K562 (cell line): ENCODE measurements at regions not wholly inside any gene's neighbourhood (a gene's known extent, or its start where the extent isn't known, plus 50 kb on each side); places are given as distances from the start of the nearest gene placed in this dataset.
"Not testable (repeated sequence)": the region's sequence is repeated elsewhere in the genome, so short reads cannot be mapped to it uniquely, and the experiment has no call there.

Experiments used
- ATAC-seq: fragments of 200-7000 bp; cut with Tn5 transposase; 3 replicates; pipeline ENCODE4 v1.9.1; 2020; ENCODE audit warnings: moderate library complexity
- BruUV-seq: library from RNA; stranded (reverse); fragments of 400-500 nt; replicated peaks from 2 replicates; lab custom pipeline; 2021; lab: Mats Ljungman, UMichigan
- CTCF ChIA-PET: fragments of 300-600 bp; formaldehyde crosslinking; extraction: SDS; loops from one replicate; lab custom pipeline; 2021; ENCODE audit warnings: low intra/inter-chr PET ratio; lab: Yijun Ruan, JAX
- POLR2A ChIA-PET: fragments of 300-600, 350-650 bp; sonication (Branson Sonifier 250); formaldehyde crosslinking; extraction: SDS; loops from one replicate; lab custom pipeline; 2021; ENCODE audit warnings: antibody characterized with exemption, inconsistent platforms; lab: Yijun Ruan, JAX
- DNase-seq, 4 experiments: peaks; one replicate each; pipeline versions ENCODE4 v3.0.0 to v3.0.0-alpha.2; 2011 to 2018; ENCODE audit warnings: low spot score in 3 of 4, mixed read lengths in 3 of 4; ENCODE audit errors: extremely low read depth in 1 of 4
- FAIRE-seq: peaks from 2 replicates; lab custom pipeline; 2011; peaks lifted over from hg19 to GRCh38; lab: Jason Lieb, UNC
- H2AFZ ChIP-seq: 2 replicates; pipeline ENCODE4 v1.6.0; 2011; ENCODE audit warnings: low read depth, low read length, control low read depth, inconsistent platforms
- H3K27ac ChIP-seq: fragments of 200-600 bp; 3 replicates; pipeline ENCODE4 v1.8.0; 2011; ENCODE audit warnings: low read depth, mild to moderate bottlenecking, control low read depth, inconsistent platforms, low read length, moderate library complexity, mixed read lengths; ENCODE audit errors: extremely low read depth
- H3K27me3 ChIP-seq, 2 experiments: fragments of 300-600 bp in 1 of 2; 2 replicates in 1 of 2; 3 replicates in 1 of 2; pipeline versions ENCODE4 v1.6.0 to v1.8.0; 2011; ENCODE audit warnings: inconsistent platforms in 2 of 2, low read length in 2 of 2, mild to moderate bottlenecking in 1 of 2, mixed read lengths in 1 of 2, moderate library complexity in 1 of 2; ENCODE audit not compliant: control insufficient read depth in 2 of 2, insufficient read depth in 2 of 2
- H3K36me3 ChIP-seq: fragments of 300-600 bp; 3 replicates; pipeline ENCODE4 v1.8.0; 2011; ENCODE audit warnings: mild to moderate bottlenecking, low read length, inconsistent platforms; ENCODE audit not compliant: control insufficient read depth, insufficient read depth
- H3K4me1 ChIP-seq, 2 experiments: fragments of 200-600 bp in 1 of 2; replicated peaks in 1 of 2; 2 replicates in 1 of 2; 3 replicates in 1 of 2; pipeline versions ENCODE4 v1.5.1 to v1.8.0; 2011; ENCODE audit warnings: inconsistent platforms in 2 of 2, low read length in 2 of 2, mild to moderate bottlenecking in 1 of 2, mixed read lengths in 1 of 2, moderate library complexity in 1 of 2; ENCODE audit not compliant: control insufficient read depth in 2 of 2, insufficient read depth in 2 of 2
- H3K4me2 ChIP-seq: 2 replicates; pipeline ENCODE4 v1.6.1; 2011; ENCODE audit warnings: low read length, control low read depth, inconsistent platforms, mixed read lengths; ENCODE audit not compliant: insufficient read depth
- H3K4me3 ChIP-seq: fragments of 200-600 bp; sonication (generic), shearing (Covaris generic); 2 replicates; pipeline ENCODE4 v1.5.1; 2016; ENCODE audit warnings: control low read depth, inconsistent platforms
- H3K79me2 ChIP-seq: fragments of 200-600 bp; 3 replicates; pipeline ENCODE4 v1.8.0; 2011; ENCODE audit warnings: low read length, inconsistent platforms; ENCODE audit not compliant: control insufficient read depth, insufficient read depth
- H3K9ac ChIP-seq, 2 experiments: 2 replicates each; pipeline versions ENCODE4 v1.6.0 to v1.6.1; 2011; ENCODE audit warnings: low read depth in 2 of 2, low read length in 2 of 2, control low read depth in 1 of 2, inconsistent platforms in 1 of 2, mild to moderate bottlenecking in 1 of 2, mixed read lengths in 1 of 2; ENCODE audit not compliant: insufficient read depth in 1 of 2
- H3K9me1 ChIP-seq: one replicate; pipeline ENCODE4 v1.6.0; 2011; ENCODE audit warnings: inconsistent platforms, mild to moderate bottlenecking, low read length, moderate library complexity; ENCODE audit not compliant: control insufficient read depth, insufficient read depth
- H3K9me3 ChIP-seq: replicated peaks from 2 replicates; pipeline ENCODE4 v1.5.1; 2011; ENCODE audit warnings: low read depth, low read length, inconsistent platforms; ENCODE audit not compliant: control insufficient read depth, insufficient read depth
- H4K20me1 ChIP-seq: replicated peaks from 2 replicates; pipeline ENCODE4 v1.6.1; 2011; ENCODE audit warnings: low read length, inconsistent platforms, mixed read lengths; ENCODE audit not compliant: control insufficient read depth, insufficient read depth
- SAFB ChIP-seq: fragments of 200-400 bp; formaldehyde crosslinking; IDR thresholded peaks from 2 replicates; pipeline ENCODE4 v1.6.1; 2017; ENCODE audit warnings: low read depth, low read length, borderline replicate concordance
- WGBS: fragments of 100-300 bp; shearing (Covaris generic); methylation state at CpG from one replicate; pipeline ENCODE4 v1.1.6; 2016; ENCODE audit warnings: low coverage, mixed read lengths; ENCODE audit not compliant: insufficient coverage; ENCODE audit errors: missing lambda C conversion rate; 5-methylcytosine and 5-hydroxymethylcytosine counted together
- in situ Hi-C: fragments of 300-500 bp; cut with MboI; formaldehyde crosslinking; loops from 4 replicates; pipeline ENCODE4 v1.15.0; 2018; ENCODE audit warnings: inconsistent platforms, mixed read lengths
- intact Hi-C: fragments of 100-400 bp; cut with micrococcal nuclease; formaldehyde crosslinking; loops from 2 replicates; pipeline ENCODE4 v1.14.2; 2022
- TF ChIP-seq, protein P1 (sequence below): IDR thresholded peaks from 2 replicates; pipeline ENCODE4 v1.6.1; 2011; ENCODE audit not compliant: insufficient read length; ENCODE audit errors: extremely low read depth

- TF ChIP-seq, protein P1, sequence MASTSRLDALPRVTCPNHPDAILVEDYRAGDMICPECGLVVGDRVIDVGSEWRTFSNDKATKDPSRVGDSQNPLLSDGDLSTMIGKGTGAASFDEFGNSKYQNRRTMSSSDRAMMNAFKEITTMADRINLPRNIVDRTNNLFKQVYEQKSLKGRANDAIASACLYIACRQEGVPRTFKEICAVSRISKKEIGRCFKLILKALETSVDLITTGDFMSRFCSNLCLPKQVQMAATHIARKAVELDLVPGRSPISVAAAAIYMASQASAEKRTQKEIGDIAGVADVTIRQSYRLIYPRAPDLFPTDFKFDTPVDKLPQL: no peak
- no peak for TF ChIP-seq SAFB
Measured at GRCh38 chr7:57225666-57226065, 93.4 kb upstream of the ZNF479 start (continued).

GRCh38 chr7:57241236-57241635 lies 109.0 kb upstream of the ZNF479 start:
- POLR2A ChIA-PET, H3K27ac ChIP-seq, H4K20me1 ChIP-seq, H3K4me1 ChIP-seq, H3K9me1 ChIP-seq, H3K9me3 ChIP-seq, H3K4me3 ChIP-seq, FAIRE-seq, BruUV-seq, H3K4me2 ChIP-seq, intact Hi-C loops, ATAC-seq, CTCF ChIA-PET, H3K27me3 ChIP-seq, H2AFZ ChIP-seq, H3K9ac ChIP-seq, H3K36me3 ChIP-seq, in situ Hi-C loops, H3K79me2 ChIP-seq, DNase-seq: not testable (repeated sequence)
- 0% methylated on average over 6 of the region's 6 CpGs for WGBS

DNA sequence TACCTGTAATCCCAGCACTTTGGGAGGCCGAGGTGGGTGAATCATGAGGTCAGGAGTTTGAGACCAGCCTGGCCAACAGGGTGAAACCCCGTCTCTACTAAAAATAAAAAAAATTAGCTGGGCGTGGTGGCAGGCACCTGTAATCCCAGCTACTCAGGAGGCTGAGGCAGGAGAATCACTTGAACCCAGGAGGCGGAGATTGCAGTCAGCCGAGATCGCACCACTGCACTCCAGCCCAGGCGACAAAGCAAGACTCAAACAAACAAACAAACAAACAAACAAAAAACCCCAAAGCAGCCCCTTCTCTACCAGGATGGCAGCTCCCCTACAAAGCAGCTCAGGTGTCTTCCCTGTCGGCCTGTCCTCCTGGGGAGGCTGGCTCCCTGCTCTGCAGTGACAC lies 111.3 kb upstream of the ZNF479 start:
- FAIRE-seq, intact Hi-C loops, H3K79me2 ChIP-seq, H3K4me3 ChIP-seq, DNase-seq, H3K36me3 ChIP-seq, H3K4me1 ChIP-seq, CTCF ChIA-PET, H4K20me1 ChIP-seq, H3K27ac ChIP-seq, H2AFZ ChIP-seq, H3K9me3 ChIP-seq, H3K9me1 ChIP-seq, BruUV-seq, H3K9ac ChIP-seq, H3K4me2 ChIP-seq, ATAC-seq, POLR2A ChIA-PET, H3K27me3 ChIP-seq, in situ Hi-C loops: not testable (repeated sequence)
- 1% methylated on average over 8 of the region's 8 CpGs for WGBS

DNA sequence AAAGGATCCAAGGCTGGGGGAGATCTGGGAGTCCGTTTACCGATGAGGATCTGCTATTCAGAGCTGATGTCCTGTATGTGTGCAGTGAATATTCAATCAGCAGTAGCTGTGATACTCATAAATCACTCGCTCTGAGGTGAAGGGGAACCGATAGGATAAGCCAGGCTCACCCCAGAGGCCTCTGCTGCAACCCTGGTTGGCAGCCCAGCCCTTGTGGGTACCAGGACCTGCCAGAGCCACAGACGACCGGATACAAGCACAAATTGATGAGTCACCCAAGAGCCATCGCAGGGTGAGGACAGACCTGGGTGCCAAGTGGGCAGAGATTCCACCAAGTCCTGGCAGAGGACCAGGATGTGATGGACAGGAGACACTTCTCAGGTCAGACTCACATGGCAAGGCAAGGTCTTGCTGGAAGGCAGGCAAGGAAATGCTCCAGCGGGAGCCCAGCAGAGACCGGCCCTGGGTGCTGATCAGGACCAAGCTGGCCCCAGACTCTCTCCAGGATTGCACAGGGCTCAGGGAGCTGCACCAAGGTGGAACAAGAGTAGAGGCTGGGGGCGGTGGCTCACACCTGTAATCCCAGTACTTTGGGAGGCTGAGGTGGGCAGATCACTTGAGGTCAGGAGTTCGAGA lies 112.2 kb upstream of the ZNF479 start:
- H3K9me3 ChIP-seq, POLR2A ChIA-PET, BruUV-seq, H3K36me3 ChIP-seq, H4K20me1 ChIP-seq, H3K9ac ChIP-seq, in situ Hi-C loops, H3K79me2 ChIP-seq, H3K9me1 ChIP-seq, H2AFZ ChIP-seq, ATAC-seq, intact Hi-C loops, H3K4me2 ChIP-seq, CTCF ChIA-PET, H3K27me3 ChIP-seq, FAIRE-seq, H3K4me3 ChIP-seq, H3K4me1 ChIP-seq, H3K27ac ChIP-seq, DNase-seq: not testable (repeated sequence)
- WGBS: 3% methylated on average over 4 of the region's 11 CpGs
